ENCODE measurements at regions not wholly inside any gene's neighbourhood (a gene's known extent, or its start where the extent isn't known, plus 50 kb on each side); places are given as distances from the start of the nearest gene placed in this dataset.

DNA sequence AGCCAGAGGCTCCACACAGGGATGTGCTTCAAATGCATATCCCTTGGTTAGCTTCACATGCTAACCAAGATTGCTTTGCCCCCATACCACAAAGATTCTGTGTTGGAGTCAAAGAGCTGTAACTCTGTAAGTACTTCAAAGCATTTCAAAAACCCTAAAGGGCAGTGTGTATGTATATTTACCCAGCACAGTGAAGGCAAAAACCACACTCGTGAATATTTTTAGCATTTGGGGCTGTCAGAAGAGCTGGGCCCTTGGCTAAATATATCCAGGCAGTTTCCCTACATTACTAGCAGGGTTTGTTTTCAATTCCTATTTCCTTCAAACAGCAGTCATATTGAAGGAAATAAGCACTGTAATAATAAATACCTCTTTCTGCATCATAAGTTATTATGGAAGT, 84.2 kb upstream of the STEAP1B start (continued):
- TF ChIP-seq, protein P1, sequence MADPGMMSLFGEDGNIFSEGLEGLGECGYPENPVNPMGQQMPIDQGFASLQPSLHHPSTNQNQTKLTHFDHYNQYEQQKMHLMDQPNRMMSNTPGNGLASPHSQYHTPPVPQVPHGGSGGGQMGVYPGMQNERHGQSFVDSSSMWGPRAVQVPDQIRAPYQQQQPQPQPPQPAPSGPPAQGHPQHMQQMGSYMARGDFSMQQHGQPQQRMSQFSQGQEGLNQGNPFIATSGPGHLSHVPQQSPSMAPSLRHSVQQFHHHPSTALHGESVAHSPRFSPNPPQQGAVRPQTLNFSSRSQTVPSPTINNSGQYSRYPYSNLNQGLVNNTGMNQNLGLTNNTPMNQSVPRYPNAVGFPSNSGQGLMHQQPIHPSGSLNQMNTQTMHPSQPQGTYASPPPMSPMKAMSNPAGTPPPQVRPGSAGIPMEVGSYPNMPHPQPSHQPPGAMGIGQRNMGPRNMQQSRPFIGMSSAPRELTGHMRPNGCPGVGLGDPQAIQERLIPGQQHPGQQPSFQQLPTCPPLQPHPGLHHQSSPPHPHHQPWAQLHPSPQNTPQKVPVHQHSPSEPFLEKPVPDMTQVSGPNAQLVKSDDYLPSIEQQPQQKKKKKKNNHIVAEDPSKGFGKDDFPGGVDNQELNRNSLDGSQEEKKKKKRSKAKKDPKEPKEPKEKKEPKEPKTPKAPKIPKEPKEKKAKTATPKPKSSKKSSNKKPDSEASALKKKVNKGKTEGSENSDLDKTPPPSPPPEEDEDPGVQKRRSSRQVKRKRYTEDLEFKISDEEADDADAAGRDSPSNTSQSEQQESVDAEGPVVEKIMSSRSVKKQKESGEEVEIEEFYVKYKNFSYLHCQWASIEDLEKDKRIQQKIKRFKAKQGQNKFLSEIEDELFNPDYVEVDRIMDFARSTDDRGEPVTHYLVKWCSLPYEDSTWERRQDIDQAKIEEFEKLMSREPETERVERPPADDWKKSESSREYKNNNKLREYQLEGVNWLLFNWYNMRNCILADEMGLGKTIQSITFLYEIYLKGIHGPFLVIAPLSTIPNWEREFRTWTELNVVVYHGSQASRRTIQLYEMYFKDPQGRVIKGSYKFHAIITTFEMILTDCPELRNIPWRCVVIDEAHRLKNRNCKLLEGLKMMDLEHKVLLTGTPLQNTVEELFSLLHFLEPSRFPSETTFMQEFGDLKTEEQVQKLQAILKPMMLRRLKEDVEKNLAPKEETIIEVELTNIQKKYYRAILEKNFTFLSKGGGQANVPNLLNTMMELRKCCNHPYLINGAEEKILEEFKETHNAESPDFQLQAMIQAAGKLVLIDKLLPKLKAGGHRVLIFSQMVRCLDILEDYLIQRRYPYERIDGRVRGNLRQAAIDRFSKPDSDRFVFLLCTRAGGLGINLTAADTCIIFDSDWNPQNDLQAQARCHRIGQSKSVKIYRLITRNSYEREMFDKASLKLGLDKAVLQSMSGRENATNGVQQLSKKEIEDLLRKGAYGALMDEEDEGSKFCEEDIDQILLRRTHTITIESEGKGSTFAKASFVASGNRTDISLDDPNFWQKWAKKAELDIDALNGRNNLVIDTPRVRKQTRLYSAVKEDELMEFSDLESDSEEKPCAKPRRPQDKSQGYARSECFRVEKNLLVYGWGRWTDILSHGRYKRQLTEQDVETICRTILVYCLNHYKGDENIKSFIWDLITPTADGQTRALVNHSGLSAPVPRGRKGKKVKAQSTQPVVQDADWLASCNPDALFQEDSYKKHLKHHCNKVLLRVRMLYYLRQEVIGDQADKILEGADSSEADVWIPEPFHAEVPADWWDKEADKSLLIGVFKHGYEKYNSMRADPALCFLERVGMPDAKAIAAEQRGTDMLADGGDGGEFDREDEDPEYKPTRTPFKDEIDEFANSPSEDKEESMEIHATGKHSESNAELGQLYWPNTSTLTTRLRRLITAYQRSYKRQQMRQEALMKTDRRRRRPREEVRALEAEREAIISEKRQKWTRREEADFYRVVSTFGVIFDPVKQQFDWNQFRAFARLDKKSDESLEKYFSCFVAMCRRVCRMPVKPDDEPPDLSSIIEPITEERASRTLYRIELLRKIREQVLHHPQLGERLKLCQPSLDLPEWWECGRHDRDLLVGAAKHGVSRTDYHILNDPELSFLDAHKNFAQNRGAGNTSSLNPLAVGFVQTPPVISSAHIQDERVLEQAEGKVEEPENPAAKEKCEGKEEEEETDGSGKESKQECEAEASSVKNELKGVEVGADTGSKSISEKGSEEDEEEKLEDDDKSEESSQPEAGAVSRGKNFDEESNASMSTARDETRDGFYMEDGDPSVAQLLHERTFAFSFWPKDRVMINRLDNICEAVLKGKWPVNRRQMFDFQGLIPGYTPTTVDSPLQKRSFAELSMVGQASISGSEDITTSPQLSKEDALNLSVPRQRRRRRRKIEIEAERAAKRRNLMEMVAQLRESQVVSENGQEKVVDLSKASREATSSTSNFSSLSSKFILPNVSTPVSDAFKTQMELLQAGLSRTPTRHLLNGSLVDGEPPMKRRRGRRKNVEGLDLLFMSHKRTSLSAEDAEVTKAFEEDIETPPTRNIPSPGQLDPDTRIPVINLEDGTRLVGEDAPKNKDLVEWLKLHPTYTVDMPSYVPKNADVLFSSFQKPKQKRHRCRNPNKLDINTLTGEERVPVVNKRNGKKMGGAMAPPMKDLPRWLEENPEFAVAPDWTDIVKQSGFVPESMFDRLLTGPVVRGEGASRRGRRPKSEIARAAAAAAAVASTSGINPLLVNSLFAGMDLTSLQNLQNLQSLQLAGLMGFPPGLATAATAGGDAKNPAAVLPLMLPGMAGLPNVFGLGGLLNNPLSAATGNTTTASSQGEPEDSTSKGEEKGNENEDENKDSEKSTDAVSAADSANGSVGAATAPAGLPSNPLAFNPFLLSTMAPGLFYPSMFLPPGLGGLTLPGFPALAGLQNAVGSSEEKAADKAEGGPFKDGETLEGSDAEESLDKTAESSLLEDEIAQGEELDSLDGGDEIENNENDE (IDR thresholded peaks at IDR 0.05; ENCODE audit: insufficient replicate concordance, low read length), result no peak
- TF ChIP-seq, protein P2, sequence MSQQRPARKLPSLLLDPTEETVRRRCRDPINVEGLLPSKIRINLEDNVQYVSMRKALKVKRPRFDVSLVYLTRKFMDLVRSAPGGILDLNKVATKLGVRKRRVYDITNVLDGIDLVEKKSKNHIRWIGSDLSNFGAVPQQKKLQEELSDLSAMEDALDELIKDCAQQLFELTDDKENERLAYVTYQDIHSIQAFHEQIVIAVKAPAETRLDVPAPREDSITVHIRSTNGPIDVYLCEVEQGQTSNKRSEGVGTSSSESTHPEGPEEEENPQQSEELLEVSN (IDR thresholded peaks at IDR 0.05), result no peak
- TF ChIP-seq HDAC6 (IDR thresholded peaks at IDR 0.05; ENCODE audit: low read depth, low read length) (no peak), HDAC2 (IDR thresholded peaks at IDR 0.05; ENCODE audit: borderline replicate concordance in 1 of 2, low read depth in 2 of 2, low read length in 2 of 2) (no peak), PHF8 (conservative IDR thresholded peaks at IDR 0.05; ENCODE audit: low read depth, low read length) (no peak)
